ENCODE measurements at regions not wholly inside any gene's neighbourhood (a gene's known extent, or its start where the extent isn't known, plus 50 kb on each side); places are given as distances from the start of the nearest gene placed in this dataset.

GRCh38 chr2:125756431-125756830 is 899.5 kb upstream of the GYPC start:
- 93 to 100% methylated on average over 3 to 4 of the region's 4 CpGs for WGBS, 2 experiments (ENCODE audit: insufficient coverage in 1 of 2, insufficient read length in 1 of 2)
- Mint-ChIP-seq H3K27me3 (ENCODE audit: insufficient read depth) (no peaks in the 10 kb centered on the region), H3K36me3 (ENCODE audit: low read depth) (no peaks in the 10 kb centered on the region)

GRCh38 chr2:125796784-125797183 is 859.2 kb upstream of the GYPC start:
- Histone ChIP-seq H3K27ac (ENCODE audit: low read depth, low read length) (no peak overlapping the region), H3K4me1 (ENCODE audit: control insufficient read depth, insufficient read depth, low read length) (no peaks in the 10 kb centered on the region), H3K9me3 (ENCODE audit: control insufficient read depth, low read length) (peaks cover 9% of the 10 kb centered on the region), H3K9ac (ENCODE audit: extremely low read depth, low read length, poor library complexity, severe bottlenecking) (no peak overlapping the region), H3K36me3 (ENCODE audit: control insufficient read depth, insufficient read depth, low read length) (no peaks in the 10 kb centered on the region), H3K27me3 (ENCODE audit: control insufficient read depth, insufficient read depth, low read length, poor library complexity, severe bottlenecking) (no peaks in the 10 kb centered on the region), H3K4me3 (ENCODE audit: low read length) (no peak overlapping the region)
- 100% methylated on average over 1 of the region's 1 CpG; no CpG with 5 or more reads in 1 of the 2 experiments for WGBS, 2 experiments (ENCODE audit: insufficient coverage in 1 of 2, insufficient read length in 1 of 2)
- Mint-ChIP-seq H3K4me1 (peaks cover 2% of the 10 kb centered on the region), H3K36me3 (ENCODE audit: low read depth) (no peaks in the 10 kb centered on the region), H3K9me3 (peaks cover 9% of the 10 kb centered on the region), H3K27me3 (ENCODE audit: insufficient read depth) (no peaks in the 10 kb centered on the region), H3K27ac (no peak overlapping the region), H3K4me3 (no peak overlapping the region)
- DNase-seq = no peak
- TF ChIP-seq CTCF (conservative IDR thresholded peaks at IDR 0.05) = no peak

More at GRCh38 chr2:125756431-125756830, 899.5 kb upstream of the GYPC start:
- Histone ChIP-seq H3K27me3 (ENCODE audit: control insufficient read depth, insufficient read depth, low read length, poor library complexity, severe bottlenecking) (no peaks in the 10 kb centered on the region), H3K27ac (ENCODE audit: low read depth, low read length) (no peak overlapping the region), H3K36me3 (ENCODE audit: control insufficient read depth, insufficient read depth, low read length) (no peaks in the 10 kb centered on the region), H3K4me3 (ENCODE audit: low read length) (no peak overlapping the region), H3K9me3 (ENCODE audit: control insufficient read depth, low read length) (no peaks in the 10 kb centered on the region), H3K9ac (ENCODE audit: extremely low read depth, low read length, poor library complexity, severe bottlenecking) (no peak overlapping the region), H3K4me1 (ENCODE audit: control insufficient read depth, insufficient read depth, low read length) (no peaks in the 10 kb centered on the region)
- H3K4me3 Mint-ChIP-seq = no peak overlapping the region
- H3K27ac Mint-ChIP-seq = no peak overlapping the region
- no peak for TF ChIP-seq CTCF (conservative IDR thresholded peaks at IDR 0.05)
- no peaks in the 10 kb centered on the region for H3K4me1 Mint-ChIP-seq
- DNase-seq = no peak
- no peaks in the 10 kb centered on the region for H3K9me3 Mint-ChIP-seq

GRCh38 chr2:125797192-125797591 is 858.8 kb upstream of the GYPC start:
- no peak overlapping the region for H3K4me3 ChIP-seq (ENCODE audit: low read length)
- 80 to 100% methylated on average over 1 of the region's 4 CpGs for WGBS, 2 experiments (ENCODE audit: insufficient coverage in 1 of 2, insufficient read length in 1 of 2)
- Mint-ChIP-seq H3K9me3 (peaks cover 9% of the 10 kb centered on the region), H3K27ac (no peak overlapping the region), H3K36me3 (ENCODE audit: low read depth) (no peaks in the 10 kb centered on the region), H3K27me3 (ENCODE audit: insufficient read depth) (no peaks in the 10 kb centered on the region), H3K4me1 (peaks cover 2% of the 10 kb centered on the region), H3K4me3 (no peak overlapping the region)
- H3K27ac ChIP-seq (ENCODE audit: low read depth, low read length) = no peak overlapping the region
- H3K4me1 ChIP-seq (ENCODE audit: control insufficient read depth, insufficient read depth, low read length) = no peaks in the 10 kb centered on the region
- H3K9ac ChIP-seq (ENCODE audit: extremely low read depth, low read length, poor library complexity, severe bottlenecking) = no peak overlapping the region
- H3K9me3 ChIP-seq (ENCODE audit: control insufficient read depth, low read length) = peaks cover 9% of the 10 kb centered on the region
- no peak for TF ChIP-seq CTCF (conservative IDR thresholded peaks at IDR 0.05)
- DNase-seq = no peak
- H3K36me3 ChIP-seq (ENCODE audit: control insufficient read depth, insufficient read depth, low read length) = no peaks in the 10 kb centered on the region
- H3K27me3 ChIP-seq (ENCODE audit: control insufficient read depth, insufficient read depth, low read length, poor library complexity, severe bottlenecking) = no peaks in the 10 kb centered on the region
